HCT116 (cell line): ENCODE measurements at regions not wholly inside any gene's neighbourhood (a gene's known extent, or its start where the extent isn't known, plus 50 kb on each side); places are given as distances from the start of the nearest gene placed in this dataset.

ENCODE experiments used
- ATAC-seq: fragments of 200-7000 bp; cut with Tn5 transposase; 2 replicates; pipeline ENCODE4 v1.9.1; 2020; ENCODE audit warnings: mild to moderate bottlenecking, moderate library complexity
- BruUV-seq: library from RNA; stranded (reverse); fragments of 400-500 nt; replicated peaks from 2 replicates; lab custom pipeline; 2021; lab: Mats Ljungman, UMichigan
- CTCF ChIA-PET: fragments of 300-600 bp; sonication (Branson Sonifier 250); formaldehyde crosslinking; loops from one replicate; lab custom pipeline; 2021; ENCODE audit warnings: antibody characterized with exemption; lab: Charles Lee
- POLR2A ChIA-PET: fragments of 300-600, 350-600 bp; sonication (Branson Sonifier 250); formaldehyde crosslinking; loops from one replicate; lab custom pipeline; 2021; ENCODE audit warnings: antibody characterized with exemption; lab: Charles Lee
- RAD21 ChIA-PET, 2 experiments: fragments of 300-600 bp; sonication (Branson Sonifier 250); formaldehyde crosslinking; loops; one replicate each; lab custom pipeline; 2023; ENCODE audit warnings: low total read pairs in 2 of 2; ENCODE audit not compliant: uncharacterized antibody in 2 of 2, unreplicated experiment in 2 of 2, low non-redundant PET in 1 of 2; lab: Charles Lee
- DNase-seq: peaks from one replicate; pipeline ENCODE4 v3.0.0-alpha.2; 2010; ENCODE audit warnings: low read depth, low spot score
- H2AFZ ChIP-seq: fragments of 200-600 bp; shearing (Covaris generic), sonication (generic); 2 replicates; pipeline ENCODE4 v1.6.1; 2017; ENCODE audit warnings: low read depth, mixed run types, mixed read lengths, antibody characterized with exemption, low read length; ENCODE audit not compliant: poor library complexity, severe bottlenecking
- H3K27ac ChIP-seq: 2 replicates; pipeline ENCODE4 v1.5.1; 2012; ENCODE audit warnings: low read depth, low read length
- H3K27me3 ChIP-seq: fragments of 200-600 bp; sonication (generic); 2 replicates; pipeline ENCODE4 v1.6.1; 2016; ENCODE audit warnings: mixed run types, low read length, mixed read lengths; ENCODE audit not compliant: insufficient read depth
- H3K36me3 ChIP-seq, 2 experiments: fragments of 200-500 bp in 1 of 2; fragments of 200-600 bp in 1 of 2; sonication (Bioruptor generic) in 1 of 2; sonication (generic) in 1 of 2; 2 replicates each; pipeline versions ENCODE4 v1.5.1 to v1.6.1; 2014 to 2016; ENCODE audit warnings: low read length in 2 of 2, inconsistent platforms in 1 of 2, mixed read lengths in 1 of 2, mixed run types in 1 of 2; ENCODE audit not compliant: insufficient read depth in 2 of 2, control insufficient read depth in 1 of 2
- H3K4me1 ChIP-seq, 2 experiments: fragments of 200-600 bp in 1 of 2; sonication (generic) in 1 of 2; 2 replicates each; pipeline versions ENCODE4 v1.5.1 to v1.6.1; 2012 to 2017; ENCODE audit warnings: low read length in 2 of 2, inconsistent platforms in 1 of 2, mild to moderate bottlenecking in 1 of 2, mixed read lengths in 1 of 2, mixed run types in 1 of 2, moderate library complexity in 1 of 2; ENCODE audit not compliant: insufficient read depth in 2 of 2, control insufficient read depth in 1 of 2
- H3K4me2 ChIP-seq: fragments of 200-600 bp; sonication (generic); 2 replicates; pipeline ENCODE4 v1.6.1; 2017; ENCODE audit warnings: mixed run types, low read length, mixed read lengths
- H3K4me3 ChIP-seq, 2 experiments: fragments of 200-600 bp in 1 of 2; sonication (generic) in 1 of 2; replicated peaks in 1 of 2; 2 replicates each; pipeline ENCODE4 v1.5.1; 2011 to 2016; ENCODE audit warnings: low read length in 2 of 2, control low read depth in 1 of 2, low read depth in 1 of 2, mild to moderate bottlenecking in 1 of 2, mixed read lengths in 1 of 2, mixed run types in 1 of 2
- H3K79me2 ChIP-seq: fragments of 200-600 bp; sonication (generic); 2 replicates; pipeline ENCODE4 v1.6.1; 2017; ENCODE audit warnings: mild to moderate bottlenecking, mixed run types, low read length, moderate library complexity, mixed read lengths; ENCODE audit not compliant: insufficient read depth
- H3K9ac ChIP-seq: fragments of 200-600 bp; sonication (generic); 2 replicates; pipeline ENCODE4 v1.6.1; 2016; ENCODE audit warnings: low read length, mixed read lengths
- H3K9me2 ChIP-seq: fragments of 200-600 bp; sonication (generic), shearing (Covaris generic); 2 replicates; pipeline ENCODE4 v1.6.1; 2017; ENCODE audit warnings: mixed run types, mild to moderate bottlenecking, moderate library complexity; ENCODE audit not compliant: insufficient read depth
- H3K9me3 ChIP-seq, 2 experiments: fragments of 200-500 bp in 1 of 2; fragments of 200-600 bp in 1 of 2; sonication (Bioruptor generic) in 1 of 2; sonication (generic) in 1 of 2; 2 replicates each; pipeline ENCODE4 v1.6.1; 2014 to 2017; ENCODE audit warnings: low read length in 2 of 2, mixed read lengths in 2 of 2, inconsistent platforms in 1 of 2, low read depth in 1 of 2, mild to moderate bottlenecking in 1 of 2, mixed run types in 1 of 2, moderate library complexity in 1 of 2; ENCODE audit not compliant: control insufficient read depth in 1 of 2, insufficient read depth in 1 of 2
- H4K20me1 ChIP-seq: fragments of 200-600 bp; sonication (generic), shearing (Covaris generic); 2 replicates; pipeline ENCODE4 v1.6.1; 2017; ENCODE audit warnings: mixed run types, mild to moderate bottlenecking, moderate library complexity; ENCODE audit not compliant: insufficient read depth
- CBX3 ChIP-seq: IDR thresholded peaks from 2 replicates; pipeline ENCODE4 v1.6.1; 2012; ENCODE audit warnings: low read depth
- CEBPB ChIP-seq: IDR thresholded peaks from 2 replicates; pipeline ENCODE4 v1.6.1; 2012; ENCODE audit warnings: low read depth
- CTCF ChIP-seq, 3 experiments: fragments of 200-600 bp in 1 of 3; sonication (generic) in 1 of 3; IDR thresholded peaks in 2 of 3; conservative IDR thresholded peaks in 1 of 3; 2 replicates each; pipeline ENCODE4 v1.5.1; 2012 to 2017; ENCODE audit warnings: low read depth in 2 of 3, low read length in 2 of 3, antibody characterized with exemption in 1 of 3, borderline replicate concordance in 1 of 3, control low read depth in 1 of 3, mild to moderate bottlenecking in 1 of 3, mixed read lengths in 1 of 3, mixed run types in 1 of 3, moderate library complexity in 1 of 3; ENCODE audit not compliant: insufficient read depth in 1 of 3
- EGR1 ChIP-seq: IDR thresholded peaks from 2 replicates; pipeline ENCODE4 v1.6.1; 2012; ENCODE audit warnings: low read depth
- ELF1 ChIP-seq: IDR thresholded peaks from 2 replicates; pipeline ENCODE4 v1.6.1; 2012; ENCODE audit warnings: low read depth, borderline replicate concordance
- EZH2 ChIP-seq: fragments of 200-600 bp; sonication (generic); IDR thresholded peaks from 2 replicates; pipeline ENCODE4 v1.6.1; 2017; ENCODE audit warnings: antibody characterized with exemption, mixed run types
- FOSL1 ChIP-seq: IDR thresholded peaks from 2 replicates; pipeline ENCODE4 v1.6.1; 2012; ENCODE audit warnings: low read depth
- POLR2AphosphoS5 ChIP-seq: IDR thresholded peaks from 2 replicates; pipeline ENCODE4 v1.6.1; 2011; ENCODE audit warnings: mild to moderate bottlenecking, low read depth, low read length, moderate library complexity
- RAD21 ChIP-seq: IDR thresholded peaks from 2 replicates; pipeline ENCODE4 v1.6.1; 2012; ENCODE audit warnings: low read depth, mild to moderate bottlenecking
- SRF ChIP-seq: IDR thresholded peaks from 2 replicates; pipeline ENCODE4 v1.6.1; 2012; ENCODE audit warnings: low read depth
- TCF7L2 ChIP-seq: IDR thresholded peaks from 2 replicates; pipeline ENCODE4 v1.7.0; 2011; ENCODE audit warnings: borderline replicate concordance, inconsistent platforms; ENCODE audit not compliant: insufficient read depth, insufficient read length; ENCODE audit errors: extremely low read depth
- YY1 ChIP-seq: IDR thresholded peaks from 2 replicates; pipeline ENCODE4 v1.6.1; 2011; ENCODE audit warnings: low read length, low read depth, moderate library complexity, mild to moderate bottlenecking; ENCODE audit not compliant: insufficient replicate concordance; ENCODE audit errors: extremely low read depth
- ZFX ChIP-seq: fragments of 450-650 bp; IDR thresholded peaks from 2 replicates; pipeline ENCODE4 v1.6.1; 2017
- ZNF274 ChIP-seq: fragments of 200-500 bp; sonication (Bioruptor generic); IDR thresholded peaks from 2 replicates; pipeline ENCODE4 v1.6.1; 2014; ENCODE audit warnings: mild to moderate bottlenecking, low read depth, low read length, inconsistent platforms
- intact Hi-C: fragments of 100-400 bp; cut with micrococcal nuclease; formaldehyde crosslinking; loops from 2 replicates; pipeline ENCODE4 v1.10.0; 2022
- TF ChIP-seq, protein P1 (sequence below): IDR thresholded peaks from 2 replicates; pipeline ENCODE4 v1.6.1; 2012
- TF ChIP-seq, protein P2 (sequence below): IDR thresholded peaks from 2 replicates; pipeline ENCODE4 v1.6.1; 2011; ENCODE audit warnings: mild to moderate bottlenecking, low read length, moderate library complexity; ENCODE audit not compliant: insufficient replicate concordance; ENCODE audit errors: extremely low read depth
- TF ChIP-seq, protein P3 (sequence below): IDR thresholded peaks from 2 replicates; pipeline ENCODE4 v1.6.1; 2012; ENCODE audit warnings: low read depth

GRCh38 chr4:111020476-111020875 is 397.6 kb upstream of the PITX2 start:
- Histone ChIP-seq H4K20me1 (no peaks in the 10 kb centered on the region), H3K4me2 (no peak overlapping the region), H3K27me3 (no peaks in the 10 kb centered on the region), H3K9me2 (no peaks in the 10 kb centered on the region), H2AFZ (no peak overlapping the region), H3K9ac (no peak overlapping the region), H3K27ac (no peak overlapping the region), H3K4me3 (no peak overlapping the region), H3K4me1 (no peaks in the 10 kb centered on the region), H3K36me3 (no peaks in the 10 kb centered on the region), H3K79me2 (no peaks in the 10 kb centered on the region), H3K9me3 (no peaks in the 10 kb centered on the region)
- ChIA-PET POLR2A (no interaction called here), CTCF (no interaction called here), RAD21 (no interaction called here)
- TF ChIP-seq CEBPB, result no peak
- no peak for TF ChIP-seq YY1
- no peak for TF ChIP-seq EGR1
- TF ChIP-seq ELF1, result no peak
- TF ChIP-seq, protein P1, sequence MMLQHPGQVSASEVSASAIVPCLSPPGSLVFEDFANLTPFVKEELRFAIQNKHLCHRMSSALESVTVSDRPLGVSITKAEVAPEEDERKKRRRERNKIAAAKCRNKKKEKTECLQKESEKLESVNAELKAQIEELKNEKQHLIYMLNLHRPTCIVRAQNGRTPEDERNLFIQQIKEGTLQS, result no peak
- TF ChIP-seq CTCF (IDR thresholded peaks at IDR 0.05 in 2 of 3, conservative IDR thresholded peaks at IDR 0.05 in 1 of 3; ENCODE audit: borderline replicate concordance in 1 of 3, insufficient read depth in 1 of 3, low read depth in 2 of 3, low read length in 2 of 3), result no peak
- TF ChIP-seq ZFX, result no peak
- TF ChIP-seq TCF7L2, result no peak
- no peak for TF ChIP-seq FOSL1
- TF ChIP-seq SRF, result no peak
- no peak for TF ChIP-seq RAD21
- no peak for TF ChIP-seq POLR2AphosphoS5
- TF ChIP-seq EZH2, result no peak
- TF ChIP-seq, protein P2, sequence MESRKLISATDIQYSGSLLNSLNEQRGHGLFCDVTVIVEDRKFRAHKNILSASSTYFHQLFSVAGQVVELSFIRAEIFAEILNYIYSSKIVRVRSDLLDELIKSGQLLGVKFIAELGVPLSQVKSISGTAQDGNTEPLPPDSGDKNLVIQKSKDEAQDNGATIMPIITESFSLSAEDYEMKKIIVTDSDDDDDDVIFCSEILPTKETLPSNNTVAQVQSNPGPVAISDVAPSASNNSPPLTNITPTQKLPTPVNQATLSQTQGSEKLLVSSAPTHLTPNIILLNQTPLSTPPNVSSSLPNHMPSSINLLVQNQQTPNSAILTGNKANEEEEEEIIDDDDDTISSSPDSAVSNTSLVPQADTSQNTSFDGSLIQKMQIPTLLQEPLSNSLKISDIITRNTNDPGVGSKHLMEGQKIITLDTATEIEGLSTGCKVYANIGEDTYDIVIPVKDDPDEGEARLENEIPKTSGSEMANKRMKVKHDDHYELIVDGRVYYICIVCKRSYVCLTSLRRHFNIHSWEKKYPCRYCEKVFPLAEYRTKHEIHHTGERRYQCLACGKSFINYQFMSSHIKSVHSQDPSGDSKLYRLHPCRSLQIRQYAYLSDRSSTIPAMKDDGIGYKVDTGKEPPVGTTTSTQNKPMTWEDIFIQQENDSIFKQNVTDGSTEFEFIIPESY, result no peak
- TF ChIP-seq ZNF274, result no peak
- TF ChIP-seq, protein P3, sequence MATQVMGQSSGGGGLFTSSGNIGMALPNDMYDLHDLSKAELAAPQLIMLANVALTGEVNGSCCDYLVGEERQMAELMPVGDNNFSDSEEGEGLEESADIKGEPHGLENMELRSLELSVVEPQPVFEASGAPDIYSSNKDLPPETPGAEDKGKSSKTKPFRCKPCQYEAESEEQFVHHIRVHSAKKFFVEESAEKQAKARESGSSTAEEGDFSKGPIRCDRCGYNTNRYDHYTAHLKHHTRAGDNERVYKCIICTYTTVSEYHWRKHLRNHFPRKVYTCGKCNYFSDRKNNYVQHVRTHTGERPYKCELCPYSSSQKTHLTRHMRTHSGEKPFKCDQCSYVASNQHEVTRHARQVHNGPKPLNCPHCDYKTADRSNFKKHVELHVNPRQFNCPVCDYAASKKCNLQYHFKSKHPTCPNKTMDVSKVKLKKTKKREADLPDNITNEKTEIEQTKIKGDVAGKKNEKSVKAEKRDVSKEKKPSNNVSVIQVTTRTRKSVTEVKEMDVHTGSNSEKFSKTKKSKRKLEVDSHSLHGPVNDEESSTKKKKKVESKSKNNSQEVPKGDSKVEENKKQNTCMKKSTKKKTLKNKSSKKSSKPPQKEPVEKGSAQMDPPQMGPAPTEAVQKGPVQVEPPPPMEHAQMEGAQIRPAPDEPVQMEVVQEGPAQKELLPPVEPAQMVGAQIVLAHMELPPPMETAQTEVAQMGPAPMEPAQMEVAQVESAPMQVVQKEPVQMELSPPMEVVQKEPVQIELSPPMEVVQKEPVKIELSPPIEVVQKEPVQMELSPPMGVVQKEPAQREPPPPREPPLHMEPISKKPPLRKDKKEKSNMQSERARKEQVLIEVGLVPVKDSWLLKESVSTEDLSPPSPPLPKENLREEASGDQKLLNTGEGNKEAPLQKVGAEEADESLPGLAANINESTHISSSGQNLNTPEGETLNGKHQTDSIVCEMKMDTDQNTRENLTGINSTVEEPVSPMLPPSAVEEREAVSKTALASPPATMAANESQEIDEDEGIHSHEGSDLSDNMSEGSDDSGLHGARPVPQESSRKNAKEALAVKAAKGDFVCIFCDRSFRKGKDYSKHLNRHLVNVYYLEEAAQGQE, result no peak
- no peak for TF ChIP-seq CBX3
- no TSS peak for BruUV-seq
- ATAC-seq, result no peak
- no peak for DNase-seq
- intact Hi-C loops, result no loop called here
